ENCODE measurements at regions not wholly inside any gene's neighbourhood (a gene's known extent, or its start where the extent isn't known, plus 50 kb on each side); places are given as distances from the start of the nearest gene placed in this dataset.

DNA sequence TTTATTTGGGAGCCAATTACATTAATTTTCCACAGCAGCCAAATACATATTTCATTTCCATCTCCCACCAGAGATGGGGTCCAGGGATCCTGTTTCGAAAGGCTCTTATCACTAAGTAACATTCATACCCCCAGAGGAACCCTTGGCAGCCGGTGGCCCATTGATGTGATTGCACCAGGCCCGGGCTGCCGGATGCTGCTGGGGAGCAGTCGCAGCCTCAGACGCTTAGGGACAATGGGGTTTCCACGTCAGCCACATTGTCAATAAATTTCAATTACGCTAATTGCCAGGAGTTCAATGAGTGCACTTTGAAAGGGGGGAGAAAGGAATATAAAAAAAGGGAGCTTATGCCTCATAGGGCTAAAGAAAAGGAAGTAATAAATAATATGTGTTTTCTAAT lies 478.8 kb upstream of the ADAMTS16 start:
- no peak overlapping the region for H3K4me3 Mint-ChIP-seq
- ChIA-PET CTCF (no interaction called here), POLR2A (no interaction called here)
- intact Hi-C loops (cut with micrococcal nuclease): no loop called here
- no peak for ATAC-seq (ENCODE audit: low read depth)
- no peaks in the 10 kb centered on the region for H3K4me1 Mint-ChIP-seq
- TF ChIP-seq, protein P1, sequence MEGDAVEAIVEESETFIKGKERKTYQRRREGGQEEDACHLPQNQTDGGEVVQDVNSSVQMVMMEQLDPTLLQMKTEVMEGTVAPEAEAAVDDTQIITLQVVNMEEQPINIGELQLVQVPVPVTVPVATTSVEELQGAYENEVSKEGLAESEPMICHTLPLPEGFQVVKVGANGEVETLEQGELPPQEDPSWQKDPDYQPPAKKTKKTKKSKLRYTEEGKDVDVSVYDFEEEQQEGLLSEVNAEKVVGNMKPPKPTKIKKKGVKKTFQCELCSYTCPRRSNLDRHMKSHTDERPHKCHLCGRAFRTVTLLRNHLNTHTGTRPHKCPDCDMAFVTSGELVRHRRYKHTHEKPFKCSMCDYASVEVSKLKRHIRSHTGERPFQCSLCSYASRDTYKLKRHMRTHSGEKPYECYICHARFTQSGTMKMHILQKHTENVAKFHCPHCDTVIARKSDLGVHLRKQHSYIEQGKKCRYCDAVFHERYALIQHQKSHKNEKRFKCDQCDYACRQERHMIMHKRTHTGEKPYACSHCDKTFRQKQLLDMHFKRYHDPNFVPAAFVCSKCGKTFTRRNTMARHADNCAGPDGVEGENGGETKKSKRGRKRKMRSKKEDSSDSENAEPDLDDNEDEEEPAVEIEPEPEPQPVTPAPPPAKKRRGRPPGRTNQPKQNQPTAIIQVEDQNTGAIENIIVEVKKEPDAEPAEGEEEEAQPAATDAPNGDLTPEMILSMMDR (IDR thresholded peaks at IDR 0.05): no peak
- H3K27me3 Mint-ChIP-seq: no peaks in the 10 kb centered on the region
- H3K27ac Mint-ChIP-seq: no peak overlapping the region
- no peak for DNase-seq
- peaks cover 8% of the 10 kb centered on the region for H3K9me3 Mint-ChIP-seq
- no peaks in the 10 kb centered on the region for H3K36me3 Mint-ChIP-seq (ENCODE audit: low read depth)

DNA sequence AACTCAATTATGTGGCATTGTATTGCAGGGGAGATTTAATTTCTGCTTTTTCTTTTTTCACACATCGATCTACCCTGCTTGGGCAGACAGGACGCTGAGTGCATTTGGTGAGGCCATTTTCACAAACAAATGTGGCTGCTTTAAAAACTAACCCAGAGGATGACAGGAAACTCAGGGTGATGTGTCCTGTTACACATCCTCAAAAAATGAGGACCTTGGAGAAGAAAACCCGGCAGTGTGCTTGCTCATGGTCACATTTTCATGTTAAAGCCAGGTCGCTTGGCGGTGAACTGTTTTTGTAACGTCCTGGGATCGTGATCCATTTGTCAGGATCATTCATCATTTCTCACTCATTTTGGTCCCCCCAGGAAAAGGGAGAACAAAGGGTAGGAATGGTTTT lies 478.3 kb upstream of the ADAMTS16 start:
- H3K4me1 Mint-ChIP-seq: no peaks in the 10 kb centered on the region
- no peak overlapping the region for H3K4me3 Mint-ChIP-seq
- TF ChIP-seq, protein P1 (IDR thresholded peaks at IDR 0.05): no peak
- intact Hi-C loops (cut with micrococcal nuclease): no loop called here
- H3K36me3 Mint-ChIP-seq (ENCODE audit: low read depth): no peaks in the 10 kb centered on the region
- no peak for ATAC-seq (ENCODE audit: low read depth)
- POLR2A ChIA-PET: no interaction called here
- CTCF ChIA-PET: no interaction called here
- peaks cover 7% of the 10 kb centered on the region for H3K9me3 Mint-ChIP-seq
- DNase-seq: no peak
- H3K27ac Mint-ChIP-seq: no peak overlapping the region
- no peaks in the 10 kb centered on the region for H3K27me3 Mint-ChIP-seq

DNA sequence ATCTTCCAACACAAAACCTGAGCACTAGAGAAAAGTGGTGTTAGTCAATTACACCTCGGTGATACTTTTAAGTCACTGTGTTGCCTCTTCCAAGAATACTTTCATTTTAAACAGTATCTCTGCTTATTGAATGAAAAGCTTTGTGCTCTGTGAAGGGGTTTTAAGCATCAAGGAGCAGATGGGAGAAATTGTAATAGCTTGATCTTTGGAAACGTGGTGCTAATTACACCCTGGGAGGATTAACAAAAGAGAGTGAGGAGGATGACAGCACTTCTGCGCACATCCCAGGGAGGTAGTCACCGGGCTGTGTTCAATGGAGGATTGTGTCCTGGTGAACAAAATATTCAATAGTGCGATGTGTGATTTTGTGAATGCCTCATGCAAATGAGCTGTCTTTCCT lies 477.4 kb upstream of the ADAMTS16 start:
- TF ChIP-seq, protein P1 (IDR thresholded peaks at IDR 0.05): no peak
- Mint-ChIP-seq H3K4me3 (no peak overlapping the region), H3K4me1 (no peaks in the 10 kb centered on the region), H3K27me3 (no peaks in the 10 kb centered on the region), H3K36me3 (ENCODE audit: low read depth) (no peaks in the 10 kb centered on the region), H3K9me3 (peaks cover 7% of the 10 kb centered on the region), H3K27ac (no peak overlapping the region)
- intact Hi-C loops (cut with micrococcal nuclease): no loop called here
- ChIA-PET POLR2A (no interaction called here), CTCF (no interaction called here)
- DNase-seq (no peak), ATAC-seq (ENCODE audit: low read depth) (no peak)

DNA sequence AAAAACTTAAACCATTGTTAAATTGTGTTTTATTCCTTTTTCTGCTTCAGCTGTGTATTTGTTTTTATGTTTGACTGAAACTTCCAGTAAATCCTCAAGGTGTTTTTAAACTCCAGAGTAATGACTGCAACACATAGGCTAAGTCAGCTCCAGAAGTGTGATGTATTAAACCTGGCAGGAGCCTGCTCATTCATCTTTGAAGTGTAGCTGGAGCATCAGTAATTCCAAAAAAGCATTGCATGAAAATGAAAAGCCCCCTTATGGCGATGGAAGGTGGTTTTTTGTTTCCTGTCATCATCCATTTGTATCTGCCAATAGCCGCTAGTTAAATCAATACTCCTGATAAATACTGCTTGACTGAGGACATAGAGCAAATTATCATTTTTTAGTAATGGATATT lies 474.2 kb upstream of the ADAMTS16 start:
- no peak for ATAC-seq (ENCODE audit: low read depth)
- Mint-ChIP-seq H3K27me3 (no peaks in the 10 kb centered on the region), H3K4me1 (no peaks in the 10 kb centered on the region), H3K4me3 (no peak overlapping the region), H3K27ac (no peak overlapping the region), H3K36me3 (ENCODE audit: low read depth) (no peaks in the 10 kb centered on the region), H3K9me3 (no peaks in the 10 kb centered on the region)
- intact Hi-C loops (cut with micrococcal nuclease): no loop called here
- DNase-seq: no peak
- ChIA-PET POLR2A (no interaction called here), CTCF (no interaction called here)
- TF ChIP-seq, protein P1 (IDR thresholded peaks at IDR 0.05): no peak

DNA sequence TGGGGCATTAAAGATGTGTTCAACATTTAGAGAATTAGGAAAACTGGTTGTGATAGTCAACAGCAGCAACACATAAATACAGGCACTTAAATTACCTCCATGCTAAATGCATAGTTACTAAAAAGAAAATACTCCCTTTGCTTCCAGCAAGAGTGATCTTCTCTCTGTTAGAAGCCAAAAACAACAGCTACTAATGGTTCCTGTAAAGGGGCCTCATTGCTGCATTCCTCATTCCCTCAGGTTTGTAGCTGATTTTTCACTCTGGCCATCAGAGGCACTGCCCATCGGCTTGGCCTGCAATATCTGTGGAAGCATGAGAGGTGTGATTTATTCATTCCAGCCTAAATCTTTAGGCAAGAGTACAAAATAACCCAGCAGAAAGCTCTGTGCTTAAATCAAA lies 466.0 kb upstream of the ADAMTS16 start:
- ChIA-PET CTCF (no interaction called here), POLR2A (no interaction called here)
- TF ChIP-seq, protein P1 (IDR thresholded peaks at IDR 0.05): no peak
- H3K9me3 Mint-ChIP-seq: peaks cover 2% of the 10 kb centered on the region
- DNase-seq (no peak), ATAC-seq (ENCODE audit: low read depth) (no peak)
- H3K36me3 Mint-ChIP-seq (ENCODE audit: low read depth): no peaks in the 10 kb centered on the region
- H3K27ac Mint-ChIP-seq: no peak overlapping the region
- intact Hi-C loops (cut with micrococcal nuclease): no loop called here
- H3K4me1 Mint-ChIP-seq: no peaks in the 10 kb centered on the region
- H3K27me3 Mint-ChIP-seq: no peaks in the 10 kb centered on the region
- no peak overlapping the region for H3K4me3 Mint-ChIP-seq

All from activated B cell treated with CpG ODN at 0.5 μM for 24 hours (primary cell).